GM12874 (cell line): ENCODE measurements at regions not wholly inside any gene's neighbourhood (a gene's known extent, or its start where the extent isn't known, plus 50 kb on each side); places are given as distances from the start of the nearest gene placed in this dataset.

Experiments used
- TF ChIP-seq, protein P1 (sequence below): IDR thresholded peaks from 2 replicates; pipeline ENCODE4 v1.5.1; 2011; ENCODE audit warnings: low read depth, mild to moderate bottlenecking, control low read depth, low read length, moderate library complexity; ENCODE audit not compliant: insufficient read depth

DNA sequence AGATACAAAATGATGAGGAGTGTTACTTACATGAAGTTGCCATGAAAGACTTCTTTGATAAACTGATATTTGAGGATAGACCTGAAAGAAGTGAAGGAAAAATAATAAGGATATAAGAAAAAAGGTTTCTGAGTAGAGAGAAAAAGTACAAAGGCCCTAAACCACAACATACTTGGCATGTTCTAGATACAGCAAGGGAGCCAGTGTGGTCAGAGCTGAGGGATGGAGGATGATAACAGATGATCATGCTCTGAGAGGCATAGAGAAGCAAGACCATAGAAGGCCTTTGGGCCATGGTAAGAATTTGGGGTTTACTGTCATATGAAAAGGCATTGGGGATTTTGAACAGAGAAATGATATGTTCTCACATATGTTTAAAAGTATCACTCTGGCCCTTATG lies 424.1 kb upstream of the CHST9 start:
- TF ChIP-seq, protein P1, sequence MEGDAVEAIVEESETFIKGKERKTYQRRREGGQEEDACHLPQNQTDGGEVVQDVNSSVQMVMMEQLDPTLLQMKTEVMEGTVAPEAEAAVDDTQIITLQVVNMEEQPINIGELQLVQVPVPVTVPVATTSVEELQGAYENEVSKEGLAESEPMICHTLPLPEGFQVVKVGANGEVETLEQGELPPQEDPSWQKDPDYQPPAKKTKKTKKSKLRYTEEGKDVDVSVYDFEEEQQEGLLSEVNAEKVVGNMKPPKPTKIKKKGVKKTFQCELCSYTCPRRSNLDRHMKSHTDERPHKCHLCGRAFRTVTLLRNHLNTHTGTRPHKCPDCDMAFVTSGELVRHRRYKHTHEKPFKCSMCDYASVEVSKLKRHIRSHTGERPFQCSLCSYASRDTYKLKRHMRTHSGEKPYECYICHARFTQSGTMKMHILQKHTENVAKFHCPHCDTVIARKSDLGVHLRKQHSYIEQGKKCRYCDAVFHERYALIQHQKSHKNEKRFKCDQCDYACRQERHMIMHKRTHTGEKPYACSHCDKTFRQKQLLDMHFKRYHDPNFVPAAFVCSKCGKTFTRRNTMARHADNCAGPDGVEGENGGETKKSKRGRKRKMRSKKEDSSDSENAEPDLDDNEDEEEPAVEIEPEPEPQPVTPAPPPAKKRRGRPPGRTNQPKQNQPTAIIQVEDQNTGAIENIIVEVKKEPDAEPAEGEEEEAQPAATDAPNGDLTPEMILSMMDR = no peak

- TF ChIP-seq, protein P1 = peak; percentile 42; the same call in 1 of the 2 replicates
Measured at GRCh38 chr18:27608742-27609141, 423.6 kb upstream of the CHST9 start.

- TF ChIP-seq, protein P1 = no peak
Measured at GRCh38 chr18:27608174-27608573, 423.1 kb upstream of the CHST9 start.

DNA sequence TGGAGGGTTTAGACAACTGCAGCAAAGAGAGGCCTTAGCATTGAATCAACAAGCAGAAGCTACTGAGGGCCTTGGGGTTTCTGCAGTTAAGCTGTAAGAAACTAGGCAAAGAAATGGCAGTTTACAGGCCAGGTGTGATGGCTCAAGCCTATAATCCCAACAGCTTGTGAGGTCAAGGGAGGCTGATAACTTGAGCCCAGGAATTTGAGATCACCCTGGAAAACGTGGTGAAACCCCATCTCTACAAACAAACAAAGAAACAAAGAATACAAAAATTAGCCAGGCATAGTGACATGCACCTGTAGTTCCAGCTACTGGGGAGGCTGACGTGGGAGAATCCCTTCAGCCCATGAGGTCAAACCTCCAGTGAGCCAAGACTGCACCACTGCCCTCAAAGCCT lies 421.6 kb upstream of the CHST9 start:
- TF ChIP-seq, protein P1 = no peak

DNA sequence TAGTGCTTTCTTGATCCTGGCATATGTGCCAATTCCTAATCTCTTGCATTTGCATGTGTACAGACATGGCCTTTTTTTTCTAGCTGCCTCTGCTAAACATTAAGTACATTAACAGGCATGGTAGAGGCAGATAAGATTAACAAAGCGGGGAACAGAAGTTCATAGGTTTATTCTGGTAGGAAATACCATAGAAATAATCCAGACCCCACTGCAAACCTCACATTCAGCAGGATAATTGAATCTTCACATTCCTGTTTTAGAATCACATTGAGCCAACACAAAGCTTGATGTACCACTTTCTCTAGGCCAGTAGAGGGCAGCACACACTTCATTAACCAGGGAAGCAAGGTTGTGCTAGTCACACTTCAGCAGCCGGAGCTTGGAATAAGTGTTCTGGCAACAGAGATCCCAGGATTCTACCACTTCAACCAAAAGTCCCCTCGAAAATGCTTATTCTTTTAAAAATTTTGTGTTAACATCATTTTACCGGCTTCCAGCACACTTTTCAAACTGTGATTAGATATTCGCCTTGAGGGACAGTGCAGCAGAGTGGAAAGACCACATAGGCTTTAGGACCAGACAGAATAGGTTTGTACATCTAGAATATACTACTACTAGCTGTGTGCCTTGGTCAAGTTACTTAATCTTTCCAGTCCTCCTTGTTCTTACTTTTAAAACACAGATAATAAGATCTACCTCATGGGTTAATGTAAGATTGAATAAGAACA lies 420.2 kb upstream of the CHST9 start:
- TF ChIP-seq, protein P1 = peak; percentile 76

- TF ChIP-seq, protein P1 = no peak
Measured at GRCh38 chr18:27604583-27604982, 419.5 kb upstream of the CHST9 start.

GRCh38 chr18:27602092-27602491 lies 417.0 kb upstream of the CHST9 start:
- TF ChIP-seq, protein P1 = no peak
